ENCODE measurements at regions not wholly inside any gene's neighbourhood (a gene's known extent, or its start where the extent isn't known, plus 50 kb on each side); places are given as distances from the start of the nearest gene placed in this dataset.

DNA sequence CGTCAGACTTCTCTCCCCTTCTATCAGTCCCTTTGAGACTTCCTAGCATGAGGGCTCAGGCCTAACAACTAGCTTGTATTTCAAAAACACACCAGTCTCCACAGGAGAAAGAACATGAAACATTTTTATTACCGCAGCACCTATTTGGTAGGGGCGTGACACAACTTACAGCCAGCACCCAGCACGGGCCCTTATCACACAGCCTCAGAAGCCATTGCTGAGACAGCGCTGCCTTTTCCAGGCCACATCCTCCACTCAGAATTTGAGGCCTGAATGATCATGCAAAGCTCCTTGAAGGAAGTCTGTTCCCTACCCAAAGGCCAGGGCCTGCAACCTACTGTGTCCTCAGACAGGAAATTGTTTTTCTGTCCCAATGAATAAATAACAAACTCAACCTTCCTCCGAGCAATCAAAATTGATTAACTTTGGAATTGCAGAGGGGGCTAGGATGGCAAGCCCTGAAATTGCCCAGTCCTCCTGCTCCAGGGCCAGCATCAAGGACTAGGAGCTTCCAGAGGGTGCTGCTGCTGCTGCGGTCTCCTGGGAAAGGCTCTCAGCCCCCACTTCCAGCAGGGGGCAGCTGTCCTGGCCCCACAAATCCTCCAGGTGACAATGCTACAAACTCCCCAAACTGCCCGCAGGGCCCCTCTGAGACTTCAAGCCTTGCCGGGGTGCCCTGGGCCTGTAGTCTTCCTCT lies 94.3 kb upstream of the GALNT2 start:
- DNase-seq (ENCODE audit: low spot score), result no peak

DNA sequence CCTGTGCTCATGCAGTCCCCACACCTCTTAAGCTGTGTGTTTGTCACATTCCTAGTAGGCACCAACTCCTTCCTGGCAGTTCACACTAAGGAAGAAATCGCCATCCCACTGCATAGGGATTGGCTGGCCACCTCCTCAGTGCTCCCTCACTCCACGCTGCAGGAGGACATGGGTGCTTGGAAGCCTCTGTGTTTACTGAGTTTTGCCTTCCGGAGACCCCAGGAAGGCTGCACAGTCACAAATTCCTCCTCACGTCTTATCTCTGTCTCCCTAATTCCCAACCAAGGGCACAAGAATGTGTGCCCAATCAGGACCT lies 93.8 kb upstream of the GALNT2 start:
- no peak for DNase-seq (ENCODE audit: low spot score)

DNA sequence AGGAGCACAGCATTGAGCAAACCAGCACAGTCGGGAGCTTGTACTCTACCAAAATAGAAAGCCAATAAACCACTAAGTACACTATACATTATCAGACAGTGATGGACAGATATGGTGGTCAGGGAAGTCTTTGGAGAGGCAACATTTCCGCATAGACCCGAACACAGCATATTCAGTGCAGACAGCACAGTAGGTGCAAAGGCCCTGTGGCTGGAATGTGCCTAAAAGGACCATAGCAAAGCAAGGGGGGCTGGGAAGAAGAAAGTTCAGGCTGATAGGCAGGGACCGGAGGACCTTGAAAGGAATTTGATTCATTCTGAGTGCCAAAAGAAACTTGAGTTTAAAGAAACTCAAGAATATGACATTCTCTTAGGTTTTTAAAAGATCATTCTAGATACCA lies 92.0 kb upstream of the GALNT2 start:
- no peak for DNase-seq (ENCODE audit: low spot score)

DNA sequence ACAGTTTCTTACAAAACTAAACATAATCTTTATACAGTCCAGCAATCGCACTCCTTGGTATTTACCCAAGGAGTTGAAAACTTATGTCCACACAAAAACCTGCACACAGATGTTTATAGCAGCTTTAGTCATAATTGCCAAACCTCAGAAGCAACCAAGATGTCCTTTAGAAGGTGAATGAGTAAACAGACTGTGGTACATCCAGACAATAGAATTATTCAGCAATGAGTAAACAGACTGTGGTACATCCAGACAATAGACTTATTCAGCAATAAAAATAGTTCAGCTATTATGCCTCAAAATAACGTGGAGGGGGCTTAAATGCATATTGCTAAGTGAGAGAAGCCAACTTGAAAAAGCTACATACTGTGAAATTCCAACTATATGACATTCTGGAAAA lies 87.0 kb upstream of the GALNT2 start:
- DNase-seq (ENCODE audit: low spot score), result no peak

DNA sequence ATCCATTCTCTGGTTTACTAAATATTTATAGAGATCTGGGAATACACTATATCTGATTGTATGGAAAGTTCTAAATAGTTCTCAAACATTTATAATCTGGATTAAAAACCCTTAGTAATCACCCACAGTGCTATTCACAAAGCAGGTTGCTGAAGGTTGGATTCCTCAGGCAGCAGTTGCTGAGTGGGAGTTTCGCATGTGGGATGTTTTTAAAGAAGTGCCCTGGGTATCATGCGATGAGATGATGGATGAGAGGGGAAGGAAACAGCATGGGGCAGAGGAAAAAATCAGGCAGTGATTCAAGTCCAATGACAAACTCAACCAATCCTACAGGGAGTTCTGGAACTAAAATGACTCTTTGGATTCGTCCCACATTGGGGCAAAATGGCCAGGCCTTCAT lies 85.3 kb upstream of the GALNT2 start:
- DNase-seq (ENCODE audit: low spot score), result no peak

DNA sequence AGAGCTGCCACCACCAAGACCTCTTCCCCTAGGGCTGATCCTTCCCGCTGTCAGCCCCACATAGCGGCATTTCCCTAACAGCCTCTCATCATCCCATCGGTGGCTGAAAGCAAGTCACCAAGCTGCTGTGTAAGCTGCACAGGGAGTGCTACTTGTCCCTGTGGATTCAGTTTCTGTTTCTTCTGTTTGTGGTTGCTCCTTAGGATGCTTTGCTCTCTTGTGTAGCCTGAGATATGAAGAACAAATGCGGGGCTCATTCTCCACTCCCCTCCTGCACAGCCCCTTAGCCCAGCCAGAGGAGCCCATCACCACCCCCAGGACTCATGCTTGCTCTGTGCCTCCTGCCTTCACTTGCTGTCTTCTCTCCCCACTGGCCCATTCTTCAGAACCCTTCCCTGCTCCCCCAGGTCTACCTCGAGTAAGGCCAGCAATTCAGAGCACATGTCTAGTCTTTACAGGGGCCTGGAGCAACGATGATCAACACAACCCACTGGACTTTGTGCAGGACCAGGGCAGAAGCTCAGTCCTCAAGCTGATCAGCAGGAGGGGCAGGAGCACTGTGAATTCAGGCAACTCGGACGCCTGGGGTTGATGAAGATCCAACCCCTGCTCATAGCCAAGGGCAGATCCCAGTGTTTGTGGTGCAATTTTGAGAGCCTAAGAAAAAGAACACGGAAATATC lies 82.6 kb upstream of the GALNT2 start:
- no peak for DNase-seq (ENCODE audit: low spot score)

DNA sequence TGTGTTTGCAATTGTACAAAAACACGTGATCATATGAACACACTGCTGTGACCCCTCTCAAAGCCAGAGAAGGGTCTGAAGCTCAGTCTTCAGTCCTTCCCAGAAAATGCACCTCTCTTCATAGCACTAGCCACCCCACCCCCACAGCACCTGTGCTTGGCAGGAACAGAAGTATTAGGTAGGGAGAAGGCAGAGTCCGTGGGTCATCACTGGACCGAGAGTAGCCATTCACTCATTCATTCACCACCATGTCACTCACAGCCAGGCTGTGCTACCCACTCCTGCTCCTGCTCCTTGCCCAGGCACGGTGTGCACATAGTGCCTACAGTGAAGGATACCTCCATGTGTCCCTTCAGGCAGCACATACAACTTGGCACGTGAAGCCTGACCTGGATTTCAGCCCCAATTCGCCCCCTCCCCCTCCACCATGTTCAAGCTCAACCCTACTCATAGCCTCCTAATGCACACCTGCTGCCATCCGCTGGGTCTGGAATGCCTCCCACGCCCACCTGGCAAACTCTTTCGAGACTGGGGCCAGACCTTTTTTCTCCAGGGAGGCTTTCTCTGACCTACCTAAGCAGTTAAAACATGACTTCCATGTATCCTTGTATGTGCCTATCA lies 81.9 kb upstream of the GALNT2 start:
- no peak for DNase-seq (ENCODE audit: low spot score)

DNA sequence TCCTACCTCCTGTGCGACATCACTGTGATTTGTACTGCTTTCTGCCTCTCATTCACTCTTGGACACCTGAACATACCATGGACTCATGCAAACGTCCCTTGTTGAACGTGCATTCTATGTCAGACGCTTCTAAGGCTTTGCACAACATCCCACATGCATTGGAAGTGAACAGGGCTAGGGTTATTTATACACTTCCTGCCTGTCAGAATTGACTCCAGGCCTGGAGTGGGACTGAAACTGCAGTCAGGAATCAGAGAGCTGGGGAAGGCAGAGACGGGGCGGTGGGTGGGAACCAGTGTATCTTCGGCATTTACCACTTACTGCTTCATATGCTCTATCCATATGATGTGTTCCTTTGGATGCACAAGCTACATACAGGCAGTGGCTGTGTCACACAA lies 81.4 kb upstream of the GALNT2 start:
- DNase-seq (ENCODE audit: low spot score), result no peak

DNA sequence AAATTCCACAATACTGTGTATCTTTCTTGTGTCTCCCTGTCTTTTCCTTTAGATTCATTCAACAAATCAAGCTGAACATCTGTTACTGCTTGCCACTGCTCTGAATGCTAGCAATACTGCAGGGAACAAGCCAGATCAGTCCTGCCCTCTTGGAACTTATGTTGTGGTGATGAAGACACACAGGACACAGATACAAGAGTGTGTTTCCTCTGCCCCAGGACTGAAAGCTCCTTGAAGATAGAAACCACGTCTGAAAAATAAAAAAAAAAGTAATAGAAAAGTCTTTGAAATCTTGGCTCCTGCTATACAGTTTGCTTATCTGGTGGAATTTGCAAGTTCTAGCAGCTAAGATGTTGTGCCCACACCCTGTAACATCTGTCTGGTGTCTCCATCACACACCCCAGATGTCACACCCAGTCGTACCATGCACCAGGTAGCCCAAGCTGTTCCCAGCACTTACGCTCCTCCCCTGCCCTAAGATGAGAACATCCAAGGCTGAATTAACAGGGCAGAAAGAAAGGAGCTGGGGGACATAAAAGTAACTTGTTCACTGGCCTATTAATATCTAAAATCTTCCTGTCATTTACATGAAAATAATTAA lies 80.2 kb upstream of the GALNT2 start:
- no peak for DNase-seq (ENCODE audit: low spot score)

DNA sequence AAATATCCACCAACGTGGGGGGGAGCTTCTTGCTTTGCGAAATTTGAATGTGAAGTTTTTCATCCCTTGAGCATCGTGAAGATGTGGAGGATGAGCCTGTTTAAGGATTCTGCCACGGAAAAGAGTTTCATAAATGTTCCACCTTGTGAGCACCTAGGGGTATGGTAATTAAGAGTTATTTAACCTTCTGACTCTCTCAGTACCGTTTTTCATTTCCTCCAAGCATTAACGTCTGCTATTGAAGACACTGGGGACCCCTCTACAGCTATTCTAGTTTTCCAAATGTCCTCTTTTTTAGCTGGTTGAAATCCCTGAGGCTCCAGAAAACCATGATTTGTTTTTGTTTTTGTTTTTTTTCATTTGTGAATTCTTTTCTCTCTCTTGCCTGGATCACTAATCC lies 79.1 kb upstream of the GALNT2 start:
- no peak for DNase-seq (ENCODE audit: low spot score)

DNA sequence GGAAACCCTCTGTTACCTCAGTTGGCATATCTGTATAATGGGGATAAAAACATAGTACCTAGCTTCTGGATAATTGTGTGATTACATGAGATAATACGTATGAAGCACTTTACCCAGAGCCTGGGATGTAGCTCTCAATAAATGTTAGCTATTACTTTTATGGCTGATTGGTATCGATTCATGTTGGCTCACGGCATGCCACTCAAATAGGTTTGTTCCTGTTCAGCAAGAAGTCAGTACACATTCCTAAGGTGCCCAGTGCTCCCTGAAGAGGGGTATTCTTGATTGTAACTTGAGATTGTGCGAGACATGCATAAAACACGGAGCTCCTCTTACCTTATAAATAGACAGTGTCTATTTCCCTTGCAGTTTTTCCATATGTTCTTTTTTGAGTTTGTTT lies 78.5 kb upstream of the GALNT2 start:
- no peak for DNase-seq (ENCODE audit: low spot score)

DNA sequence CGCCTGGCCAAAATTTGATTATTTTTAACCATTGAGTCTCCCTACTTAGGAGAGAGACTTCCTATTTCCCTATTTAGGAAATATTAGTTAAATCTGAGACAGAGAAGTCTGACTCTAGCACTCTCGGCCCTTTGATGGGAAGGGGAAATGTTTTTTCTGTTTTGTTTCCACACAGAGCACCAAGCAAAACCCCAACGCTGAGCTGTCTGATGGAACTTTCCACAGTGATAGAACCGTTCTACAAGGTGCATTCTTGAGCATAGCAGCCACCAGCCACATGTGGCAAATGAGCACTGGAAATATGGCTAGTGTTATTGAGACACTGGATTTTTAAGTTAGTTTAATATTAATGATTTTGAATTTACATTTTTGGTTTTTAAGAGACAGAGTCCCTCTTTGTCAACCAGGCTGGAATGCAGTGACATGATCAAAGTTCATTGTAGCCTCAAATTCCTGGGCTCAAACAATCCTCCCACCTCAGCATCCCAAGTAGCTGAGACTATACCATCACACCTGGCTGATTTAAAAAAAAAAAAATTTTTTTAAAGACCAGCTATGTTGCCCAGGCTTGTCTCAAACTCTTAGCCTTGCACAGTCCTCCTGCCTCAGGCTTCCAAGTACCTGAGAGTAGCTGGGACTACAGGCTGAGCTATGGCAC lies 77.3 kb upstream of the GALNT2 start:
- DNase-seq (ENCODE audit: low spot score), result no peak

DNA sequence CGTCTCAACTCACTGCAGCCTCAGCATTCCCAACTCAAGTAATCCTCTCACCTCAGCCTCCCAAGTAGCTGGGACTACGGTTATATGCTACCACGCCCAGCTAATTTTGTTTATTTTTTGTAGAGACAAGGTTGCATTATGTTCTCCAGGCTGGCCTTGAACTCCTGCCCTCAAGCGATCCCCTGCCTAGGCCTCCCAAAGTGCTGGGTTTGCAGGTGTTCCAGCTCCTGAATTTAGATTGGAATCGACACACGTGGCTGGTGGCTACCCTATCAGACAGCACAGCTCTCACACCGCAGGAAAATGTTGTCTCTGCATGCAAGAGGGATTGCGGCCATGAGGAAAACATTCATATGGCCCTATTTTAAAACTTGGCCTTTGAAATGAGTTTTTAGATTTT lies 76.7 kb upstream of the GALNT2 start:
- DNase-seq (ENCODE audit: low spot score), result no peak

DNA sequence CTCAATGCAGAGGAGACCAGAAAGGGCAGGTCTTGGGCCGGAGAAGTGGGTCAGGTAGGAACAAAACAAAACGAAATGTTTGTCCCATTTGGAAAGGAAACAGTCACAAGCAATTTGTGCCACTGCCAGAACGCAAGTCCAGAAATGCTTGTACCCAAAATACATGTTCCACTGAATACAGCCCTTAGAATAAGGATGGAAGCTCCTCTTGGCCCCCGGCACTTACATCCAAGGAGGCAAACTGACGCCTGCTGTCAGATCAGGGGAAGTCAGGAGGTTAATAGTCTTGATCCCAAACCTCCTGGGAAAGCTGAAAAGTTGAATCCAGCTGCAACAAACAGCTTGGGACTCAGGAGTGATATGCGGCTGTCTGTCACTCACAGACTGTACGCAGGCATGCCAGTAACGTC lies 75.9 kb upstream of the GALNT2 start:
- no peak for DNase-seq (ENCODE audit: low spot score)

DNA sequence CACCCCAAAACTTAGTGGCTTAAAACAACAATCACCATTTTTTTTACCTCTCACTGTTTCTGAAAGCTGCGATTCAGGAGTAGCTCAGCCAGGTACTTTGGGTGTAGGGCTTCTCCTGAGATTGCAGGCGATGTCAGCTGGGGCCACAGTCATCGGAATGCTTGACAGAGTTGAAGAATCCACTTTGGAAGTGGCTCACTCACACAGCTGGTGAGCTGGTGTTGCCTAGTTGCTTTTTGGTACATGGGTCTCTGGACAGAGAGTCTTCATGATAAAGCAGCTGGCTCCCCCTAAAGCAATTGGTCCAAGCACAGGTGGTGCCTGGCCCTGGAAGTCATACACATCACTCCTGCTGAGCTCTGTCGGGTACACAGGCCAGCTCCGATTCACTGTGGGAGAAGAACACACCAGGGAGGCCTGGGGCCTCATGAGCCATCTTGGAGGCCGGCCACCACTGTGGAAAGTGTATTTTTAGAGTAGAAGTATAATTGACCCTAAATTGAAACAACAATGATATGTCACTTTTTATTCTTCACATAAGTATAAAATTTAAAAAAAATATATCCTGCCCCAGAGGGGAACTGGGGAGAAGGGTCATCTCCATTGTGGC lies 75.2 kb upstream of the GALNT2 start:
- no peak for DNase-seq (ENCODE audit: low spot score)

DNA sequence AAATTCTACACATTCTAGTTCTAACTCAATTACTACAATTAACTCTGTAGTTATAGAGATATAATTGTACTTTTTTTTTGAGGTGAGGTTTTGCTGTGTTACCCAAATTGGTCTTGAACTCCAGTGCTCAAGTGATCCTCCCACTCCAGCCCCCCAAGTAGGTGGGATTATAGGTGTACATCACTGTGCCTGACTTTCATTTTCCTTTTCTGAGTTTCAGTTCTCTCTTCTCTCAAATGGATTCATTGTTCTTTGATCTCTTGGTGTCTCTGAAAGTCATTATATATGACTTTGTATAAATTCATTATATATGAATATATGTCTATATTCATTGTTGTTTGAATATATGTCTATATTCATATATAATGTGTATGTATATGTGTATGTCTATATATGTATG lies 74.0 kb upstream of the GALNT2 start:
- DNase-seq (ENCODE audit: low spot score), result no peak

DNA sequence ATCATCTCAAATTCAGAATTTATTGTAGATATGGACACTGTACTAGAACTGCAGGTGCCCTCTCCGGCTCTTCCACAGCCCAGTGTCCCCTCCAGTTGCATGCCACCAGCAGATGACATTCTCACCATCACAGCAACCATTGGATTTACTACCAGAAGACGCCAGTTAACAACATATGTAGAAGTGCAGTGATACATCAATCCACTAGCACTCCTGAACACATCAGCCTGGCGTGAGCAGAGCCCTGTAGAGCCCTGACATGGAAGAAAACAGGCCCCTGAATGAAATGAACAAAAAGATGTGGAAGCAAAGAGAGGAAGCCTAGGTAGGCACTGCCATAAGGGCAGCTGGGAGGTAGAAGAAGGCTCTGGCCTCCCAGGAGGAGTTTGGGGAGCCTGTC lies 73.1 kb upstream of the GALNT2 start:
- DNase-seq (ENCODE audit: low spot score), result no peak

DNA sequence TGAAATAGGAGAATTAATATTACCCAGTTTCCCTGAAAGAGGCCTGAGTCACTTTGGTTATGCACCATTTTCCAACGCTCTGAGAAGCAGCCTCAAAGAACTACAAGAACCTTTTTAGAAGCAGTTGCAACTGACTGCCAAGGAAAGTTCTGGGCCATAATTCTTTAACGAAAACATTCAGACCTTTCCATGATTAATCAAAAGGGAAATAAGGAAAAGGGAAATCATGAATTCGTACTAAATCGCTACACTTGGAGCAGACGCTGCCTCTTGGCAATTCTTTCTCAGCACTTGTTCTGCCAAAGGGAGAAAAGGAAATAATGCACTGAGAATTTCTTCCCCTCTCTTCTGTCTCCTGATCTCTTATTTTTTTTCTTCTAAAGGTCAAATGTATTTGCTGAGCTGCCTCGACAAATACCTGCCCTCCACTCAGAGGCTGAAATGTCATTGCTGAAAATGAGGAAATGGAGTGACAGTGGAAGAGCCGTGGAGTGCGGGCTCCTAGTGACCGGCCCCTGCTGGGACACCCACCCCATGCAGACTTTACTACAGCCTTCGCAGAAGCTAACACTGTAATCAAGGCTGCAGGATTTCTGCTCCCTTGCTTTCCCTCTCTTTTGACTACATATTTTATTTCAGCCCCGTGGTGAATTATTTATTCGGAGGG lies 67.9 kb upstream of the GALNT2 start:
- DNase-seq (ENCODE audit: low spot score), result no peak

DNA sequence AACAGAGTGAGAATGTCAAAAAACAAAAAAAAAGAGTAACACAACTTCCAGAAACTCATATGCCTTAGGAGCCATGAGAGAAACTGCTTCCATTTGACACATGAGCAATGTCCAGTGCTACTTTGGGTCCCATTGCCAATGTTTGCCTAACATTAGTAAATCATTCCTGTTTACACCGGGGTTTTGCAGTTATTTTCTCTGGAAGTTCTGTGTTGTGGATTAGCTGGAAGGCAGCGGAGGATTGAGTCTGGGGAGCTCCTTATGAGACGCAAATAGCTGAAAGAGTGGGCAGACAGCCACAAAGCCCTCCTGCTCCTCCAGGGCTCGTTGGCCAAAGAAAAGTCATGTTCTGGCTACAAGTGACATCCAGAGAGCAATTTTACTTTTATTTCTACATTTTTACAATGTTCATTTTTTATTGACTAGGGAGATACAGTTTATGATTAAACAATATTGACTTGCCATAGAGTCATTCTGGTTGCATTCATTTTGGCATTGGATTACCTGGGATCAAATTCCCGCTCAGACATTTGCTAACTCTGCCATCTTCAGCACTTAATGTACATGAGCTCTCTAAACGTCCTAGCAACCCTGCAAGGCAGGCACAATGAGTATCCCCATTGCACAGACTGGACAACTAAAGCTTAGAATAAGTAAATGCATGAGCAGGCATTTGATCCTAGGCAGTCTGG lies 66.4 kb upstream of the GALNT2 start:
- no peak for DNase-seq (ENCODE audit: low spot score)

DNA sequence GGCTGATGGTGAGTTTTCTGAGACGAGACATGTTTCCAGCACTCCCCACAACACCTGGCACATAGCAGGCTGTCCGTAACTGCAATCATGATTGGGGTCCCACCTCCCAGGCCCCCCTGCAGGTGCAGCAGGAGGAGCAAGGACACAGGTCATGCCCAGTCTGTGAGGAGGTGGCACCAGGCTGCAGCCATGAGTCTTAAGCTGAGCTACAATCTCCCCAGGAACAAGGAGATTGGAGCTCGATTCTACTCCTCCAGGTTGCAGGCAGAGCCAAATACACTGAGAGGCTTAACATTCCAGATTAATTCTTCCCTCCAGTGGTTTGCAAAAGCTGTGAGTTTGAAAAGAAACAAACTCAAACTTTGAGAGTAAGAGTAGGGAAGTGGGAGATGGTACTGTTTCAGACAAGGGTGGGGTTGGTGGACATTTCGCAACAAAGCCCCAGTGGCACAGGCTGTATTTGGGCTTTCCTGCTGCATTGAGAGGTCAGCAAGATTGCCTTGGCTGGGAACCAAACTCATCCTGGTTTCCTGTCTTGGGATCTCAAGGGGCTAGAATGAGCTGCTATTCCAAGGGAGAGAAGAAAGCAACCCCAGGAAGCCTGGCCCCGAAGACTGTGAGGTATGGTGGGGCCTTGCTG lies 64.8 kb upstream of the GALNT2 start:
- no peak for DNase-seq (ENCODE audit: low spot score)

DNA sequence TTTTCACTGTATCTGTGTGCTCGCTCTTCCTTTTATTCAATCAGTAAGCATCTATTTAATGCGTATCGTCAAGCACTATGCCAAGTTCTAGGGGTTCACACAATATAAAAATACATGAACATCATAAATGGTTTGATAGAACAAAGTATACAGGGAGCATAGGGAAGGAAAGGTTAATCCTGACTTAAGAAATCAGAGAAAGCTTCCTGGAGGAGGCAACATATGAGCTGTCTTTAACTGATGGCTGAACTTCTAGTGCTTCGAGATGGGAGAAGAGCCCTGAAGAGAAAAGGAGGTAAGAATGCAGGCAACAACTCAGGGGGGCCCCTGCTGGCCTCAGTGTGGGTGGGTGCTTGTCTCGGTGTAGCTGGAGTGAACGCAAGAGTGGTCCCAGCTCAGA lies 63.6 kb upstream of the GALNT2 start:
- no peak for DNase-seq (ENCODE audit: low spot score)
